A549 (cell line): ENCODE measurements at regions not wholly inside any gene's neighbourhood (a gene's known extent, or its start where the extent isn't known, plus 50 kb on each side); places are given as distances from the start of the nearest gene placed in this dataset.

ENCODE experiments used
- ATAC-seq, 2 experiments: fragments of 200-7000 bp in 1 of 2; fragments of >200 bp in 1 of 2; cut with Nextera tagmentation in 1 of 2; cut with Tn5 transposase in 1 of 2; 3 replicates each; pipeline versions ENCODE4 v1.8.0 to v1.9.1; 2018 to 2020; ENCODE audit warnings: mild to moderate bottlenecking in 1 of 2, moderate library complexity in 1 of 2
- CTCF ChIA-PET: fragments of 300-600 bp; sonication (Branson Sonifier 250); formaldehyde crosslinking; extraction: SDS; loops from one replicate; lab custom pipeline; 2021; ENCODE audit warnings: antibody characterized with exemption, inconsistent platforms; lab: Yijun Ruan, JAX
- POLR2A ChIA-PET: fragments of 350-600 bp; formaldehyde crosslinking; extraction: SDS; loops from one replicate; lab custom pipeline; 2021; ENCODE audit warnings: antibody characterized with exemption, inconsistent platforms; lab: Yijun Ruan, JAX
- DNase-seq, 2 experiments: peaks; one replicate each; pipeline versions ENCODE4 v3.0.0 to v3.0.0-alpha.2; 2011 to 2016; ENCODE audit warnings: low read depth in 1 of 2, low spot score in 1 of 2
- FAIRE-seq: peaks from 2 replicates; lab custom pipeline; 2011; peaks lifted over from hg19 to GRCh38; lab: Jason Lieb, UNC
- H3K27ac ChIP-seq, 2 experiments: fragments of >200 bp; sonication (Bioruptor Twin); formaldehyde crosslinking; 3 replicates each; pipeline ENCODE4 v1.5.1; 2016 to 2017
- H3K4me1 ChIP-seq: fragments of >200 bp; sonication (Bioruptor Twin); formaldehyde crosslinking; 3 replicates; pipeline ENCODE4 v1.6.1; 2016
- H3K4me2 ChIP-seq: fragments of >200 bp; sonication (Bioruptor Twin); formaldehyde crosslinking; 3 replicates; pipeline ENCODE4 v1.6.1; 2016
- H3K4me3 ChIP-seq: fragments of >200 bp; sonication (Bioruptor Twin); formaldehyde crosslinking; 3 replicates; pipeline ENCODE4 v1.5.1; 2016
- H3K9me3 ChIP-seq: fragments of >200 bp; sonication (Bioruptor Twin); formaldehyde crosslinking; 3 replicates; pipeline ENCODE4 v1.6.1; 2016
- CHD2 ChIP-seq: fragments of 150-350 bp; IDR thresholded peaks from 2 replicates; pipeline ENCODE4 v1.6.1; 2014; ENCODE audit warnings: low read length; ENCODE audit not compliant: partially characterized antibody
- ELK1 ChIP-seq: fragments of 150-350 bp; IDR thresholded peaks from 2 replicates; pipeline ENCODE4 v1.6.1; 2014; ENCODE audit warnings: low read depth, mild to moderate bottlenecking, low read length
- EP300 ChIP-seq, 2 experiments: fragments of >200 bp; sonication (Bioruptor Twin); formaldehyde crosslinking; IDR thresholded peaks; 2 replicates in 1 of 2; 3 replicates in 1 of 2; pipeline ENCODE4 v1.6.1; 2016 to 2017
- ESRRA ChIP-seq: fragments of 150-350 bp; IDR thresholded peaks from 2 replicates; pipeline ENCODE4 v1.6.1; 2014; ENCODE audit warnings: mild to moderate bottlenecking, low read length, borderline replicate concordance
- FOSL2 ChIP-seq, 2 experiments: fragments of 450-650 bp in 1 of 2; fragments of >200 bp in 1 of 2; sonication (Bioruptor Twin) in 1 of 2; formaldehyde crosslinking; IDR thresholded peaks; 2 replicates each; pipeline versions ENCODE4 v1.5.0 to v1.6.1; 2016 to 2020; ENCODE audit warnings: mild to moderate bottlenecking in 1 of 2, moderate library complexity in 1 of 2
- GATA3 ChIP-seq: IDR thresholded peaks from 2 replicates; pipeline ENCODE4 v1.6.1; 2012; ENCODE audit warnings: borderline replicate concordance
- HEYL ChIP-seq: fragments of 250-450 bp; sonication (Bioruptor Pico); IDR thresholded peaks from 2 replicates; pipeline ENCODE4 v1.8.0; 2021; ENCODE audit warnings: mild to moderate bottlenecking, moderate library complexity
- HMGXB4 ChIP-seq: fragments of 250-450 bp; sonication (Bioruptor Pico); IDR thresholded peaks from 2 replicates; pipeline ENCODE4 v1.5.0; 2021; ENCODE audit warnings: mild to moderate bottlenecking, moderate library complexity, borderline replicate concordance
- HOXA7 ChIP-seq: fragments of 250-450 bp; sonication (Bioruptor Pico); IDR thresholded peaks from 2 replicates; pipeline ENCODE4 v1.5.0; 2020; ENCODE audit warnings: mild to moderate bottlenecking, moderate library complexity
- JUN ChIP-seq, 2 experiments: fragments of >200 bp; sonication (Bioruptor Twin); formaldehyde crosslinking; IDR thresholded peaks; 2 replicates in 1 of 2; 3 replicates in 1 of 2; pipeline ENCODE4 v1.6.1; 2016 to 2017
- JUNB ChIP-seq: fragments of >200 bp; sonication (Bioruptor Twin); formaldehyde crosslinking; IDR thresholded peaks from 2 replicates; pipeline ENCODE4 v1.6.1; 2016
- KDM1A ChIP-seq: fragments of 200-600 bp; sonication (generic); IDR thresholded peaks from 2 replicates; pipeline ENCODE4 v1.6.1; 2016; ENCODE audit warnings: low read depth, mild to moderate bottlenecking
- MAZ ChIP-seq: fragments of 150-350 bp; IDR thresholded peaks from 2 replicates; pipeline ENCODE4 v1.6.1; 2014; ENCODE audit warnings: antibody characterized with exemption, low read depth, low read length, borderline replicate concordance
- NFE2L2 ChIP-seq: fragments of 150-350 bp; conservative IDR thresholded peaks from 2 replicates; pipeline ENCODE4 v1.6.1; 2014; ENCODE audit warnings: low read length
- PBX3 ChIP-seq: IDR thresholded peaks from 2 replicates; pipeline ENCODE4 v1.6.1; 2012
- PHF8 ChIP-seq: fragments of 200-600 bp; sonication (generic); IDR thresholded peaks from 2 replicates; pipeline ENCODE4 v1.6.1; 2016; ENCODE audit warnings: low read depth, mild to moderate bottlenecking, antibody characterized with exemption, moderate library complexity, borderline replicate concordance
- POLR2A ChIP-seq: IDR thresholded peaks from 2 replicates; pipeline ENCODE4 v1.6.1; 2012; ENCODE audit warnings: mild to moderate bottlenecking, low read length
- POLR2AphosphoS2 ChIP-seq: conservative IDR thresholded peaks from 2 replicates; pipeline ENCODE4 v1.6.1; 2012; ENCODE audit warnings: low read length, improper control_type of control experiment, inconsistent platforms
- RARB ChIP-seq: fragments of 250-450 bp; sonication (Bioruptor Pico); IDR thresholded peaks from 2 replicates; pipeline ENCODE4 v1.8.0; 2021; ENCODE audit warnings: mild to moderate bottlenecking, moderate library complexity
- RFX5 ChIP-seq: fragments of 450-650 bp; IDR thresholded peaks from 2 replicates; pipeline ENCODE4 v1.7.1; 2014; ENCODE audit warnings: antibody characterized with exemption, mild to moderate bottlenecking, moderate library complexity
- RNF2 ChIP-seq: fragments of 200-600 bp; sonication (generic); IDR thresholded peaks from 2 replicates; pipeline ENCODE4 v1.6.1; 2016; ENCODE audit warnings: low read depth, mild to moderate bottlenecking, antibody characterized with exemption, moderate library complexity, borderline replicate concordance
- SMC3 ChIP-seq: fragments of >200 bp; sonication (Bioruptor Twin); formaldehyde crosslinking; IDR thresholded peaks from 3 replicates; pipeline ENCODE4 v1.6.1; 2018; ENCODE audit warnings: inconsistent platforms
- TP53 ChIP-seq: fragments of 250-450 bp; sonication (Bioruptor Pico); IDR thresholded peaks from 2 replicates; pipeline ENCODE4 v1.5.0; 2021; ENCODE audit warnings: mild to moderate bottlenecking, moderate library complexity
- USF2 ChIP-seq: fragments of 450-650 bp; IDR thresholded peaks from 2 replicates; pipeline ENCODE4 v1.6.1; 2014; ENCODE audit warnings: antibody characterized with exemption
- WGBS: methylation state at CpG from one replicate; pipeline ENCODE4 v1.1.6; 2017; ENCODE audit errors: missing lambda C conversion rate; 5-methylcytosine and 5-hydroxymethylcytosine counted together

GRCh38 chr1:67970088-67970487, 80.3 kb downstream of the DIRAS3 start:
- FAIRE-seq: no peak
- ATAC-seq: peak in 1 of 2 experiments; percentile 31; a peak in 1 of 6 replicates
- peak in 1 of 2 experiments; percentile 40 for DNase-seq
- TF ChIP-seq HOXA7 (no peak), ESRRA (no peak), GATA3 (peak; percentile 39; the same call in 1 of the 2 replicates), RNF2 (no peak), HEYL (CRISPR knock-in tag) (no peak), NFE2L2 (no peak), FOSL2 (IDR thresholded peaks at IDR 0.05) (peak; percentile 84), FOSL2 (CRISPR knock-in tag; IDR thresholded peaks at IDR 0.05) (peak; percentile 79), SMC3 (no peak), USF2 (no peak), JUNB (peak; percentile 80), HMGXB4 (CRISPR knock-in tag) (no peak), JUN (IDR thresholded peaks at IDR 0.05) (0 out of 5 replicates have a peak, but pooled peaks of 1 of the 2 experiments have one; percentile 27), EP300 (IDR thresholded peaks at IDR 0.05) (peak in 1 of 2 experiments; percentile 23; a peak in 1 of 5 replicates), RARB (CRISPR knock-in tag) (no peak), MAZ (no peak)
- ChIA-PET POLR2A (no interaction called here), CTCF (no interaction called here)
- 9% methylated on average over 2 of the region's 2 CpGs for WGBS
- peaks cover 16% of the 10 kb centered on the region for H3K9me3 ChIP-seq
- no peak overlapping the region for H3K4me3 ChIP-seq
- H3K4me2 ChIP-seq: peak overlapping the region; percentile 39
- H3K27ac ChIP-seq: peak overlapping the region; percentile 41 to 80; a peak in 5 of 6 replicates
- H3K4me1 ChIP-seq: peaks cover 11% of the 10 kb centered on the region; the same call in 1 of the 3 replicates

GRCh38 chr1:67969446-67969845, 81.0 kb downstream of the DIRAS3 start:
- H3K4me3 ChIP-seq: no peak overlapping the region
- 95% methylated on average over 2 of the region's 2 CpGs for WGBS
- H3K4me2 ChIP-seq: no peak overlapping the region
- ChIA-PET POLR2A (no interaction called here), CTCF (no interaction called here)
- peak overlapping the region; percentile 41 to 80; a peak in 5 of 6 replicates for H3K27ac ChIP-seq
- TF ChIP-seq TP53 (CRISPR knock-in tag) (no peak), FOSL2 (IDR thresholded peaks at IDR 0.05) (no peak), FOSL2 (CRISPR knock-in tag; IDR thresholded peaks at IDR 0.05) (no peak), NFE2L2 (no peak), POLR2A (no peak), KDM1A (no peak), PBX3 (no peak), PHF8 (no peak), POLR2AphosphoS2 (no peak), ELK1 (no peak), RFX5 (no peak), HMGXB4 (CRISPR knock-in tag) (no peak), CHD2 (no peak), MAZ (no peak)
- FAIRE-seq: no peak
- peaks cover 14% of the 10 kb centered on the region for H3K9me3 ChIP-seq
- H3K4me1 ChIP-seq: peaks cover 11% of the 10 kb centered on the region; the same call in 1 of the 3 replicates
- DNase-seq: no peak
- no peak for ATAC-seq
